HG02981 (cell line): ENCODE measurements at regions not wholly inside any gene's neighbourhood (a gene's known extent, or its start where the extent isn't known, plus 50 kb on each side); places are given as distances from the start of the nearest gene placed in this dataset.
"Not testable (repeated sequence)": the region's sequence is repeated elsewhere in the genome, so short reads cannot be mapped to it uniquely, and the experiment has no call there.

Source experiments
- ATAC-seq: cut with Tn5 transposase; IDR thresholded peaks from one replicate; pipeline ENCODE4 v1.9.1; 2021; ENCODE audit warnings: mild to moderate bottlenecking, moderate library complexity; ENCODE audit not compliant: unreplicated experiment

GRCh38 chr6:30832864-30833263, 51.5 kb upstream of the DDR1 start:
- ATAC-seq: no peak

- ATAC-seq: no peak
Measured at GRCh38 chr6:30830438-30830837, 53.9 kb upstream of the DDR1 start.

GRCh38 chr6:30829639-30830255, 54.6 kb upstream of the DDR1 start:
- no peak for ATAC-seq

DNA sequence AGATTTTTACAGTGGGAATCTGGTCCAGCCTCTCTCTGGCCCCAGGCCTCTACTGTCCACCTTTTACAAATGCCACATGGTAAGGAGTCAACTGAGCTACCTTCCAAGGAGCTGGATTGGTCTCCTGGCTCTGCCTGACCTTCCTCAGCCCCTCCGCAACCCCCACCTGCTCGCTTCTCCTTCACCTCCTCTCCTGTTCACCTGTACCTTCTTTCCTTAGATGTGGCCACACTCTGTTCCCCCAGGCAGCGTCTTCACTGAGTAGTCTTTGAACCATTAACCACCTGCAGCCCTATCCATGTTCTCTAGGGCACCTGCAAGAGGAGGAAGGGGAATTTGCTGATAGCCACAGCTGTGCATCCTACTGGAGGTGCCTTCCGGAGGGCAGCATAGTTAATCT, 55.3 kb upstream of the DDR1 start:
- ATAC-seq: no peak

GRCh38 chr6:30828027-30828962, 56.0 kb upstream of the DDR1 start:
- ATAC-seq: no peak

DNA sequence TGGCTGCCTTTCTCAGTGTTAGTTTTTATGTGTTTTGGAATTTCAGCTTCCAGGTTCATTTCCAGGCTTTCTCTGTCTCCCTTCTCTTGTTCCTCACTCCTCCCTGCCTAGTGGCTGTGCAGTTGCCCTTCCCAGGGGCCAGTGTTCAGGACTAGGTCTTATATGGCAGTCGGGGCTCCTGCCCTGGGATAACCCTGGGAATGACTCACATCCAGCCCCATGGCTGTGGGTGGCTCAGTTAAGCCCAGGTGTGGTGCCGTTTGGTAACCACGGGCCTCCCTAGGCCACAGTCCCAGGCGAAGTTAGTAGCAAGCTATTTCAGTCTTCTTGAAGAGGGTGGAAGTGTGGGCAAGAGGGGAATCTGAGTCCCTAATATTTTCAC, 57.4 kb upstream of the DDR1 start:
- ATAC-seq: no peak

DNA sequence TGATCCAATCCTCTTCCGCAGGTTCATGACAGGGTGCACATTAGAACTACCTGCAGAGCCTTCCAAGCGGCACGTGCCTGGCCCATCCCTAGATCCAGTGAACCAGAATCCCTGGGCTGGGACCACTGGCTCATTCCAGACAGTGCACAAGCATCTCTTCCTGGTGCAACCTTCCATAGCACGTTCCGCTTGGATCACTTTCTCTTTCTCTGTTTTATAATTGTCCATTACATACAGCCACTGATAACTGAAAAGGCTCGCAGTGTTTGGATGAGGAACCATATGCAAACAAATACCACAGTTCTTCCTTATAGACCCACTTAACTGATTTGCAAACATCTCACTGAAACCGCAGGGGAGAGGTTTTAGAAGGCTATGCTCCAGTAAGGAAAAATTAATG, 59.6 kb upstream of the DDR1 start:
- ATAC-seq: no peak

GRCh38 chr6:30823534-30823865, 60.8 kb upstream of the DDR1 start:
- ATAC-seq: no peak

- no peak for ATAC-seq
Measured at GRCh38 chr6:30821862-30822784, 62.2 kb upstream of the DDR1 start.

- no peak for ATAC-seq
Measured at GRCh38 chr6:30820193-30820592, 64.1 kb upstream of the DDR1 start.

GRCh38 chr6:30819297-30819917, 64.9 kb upstream of the DDR1 start:
- ATAC-seq: no peak

DNA sequence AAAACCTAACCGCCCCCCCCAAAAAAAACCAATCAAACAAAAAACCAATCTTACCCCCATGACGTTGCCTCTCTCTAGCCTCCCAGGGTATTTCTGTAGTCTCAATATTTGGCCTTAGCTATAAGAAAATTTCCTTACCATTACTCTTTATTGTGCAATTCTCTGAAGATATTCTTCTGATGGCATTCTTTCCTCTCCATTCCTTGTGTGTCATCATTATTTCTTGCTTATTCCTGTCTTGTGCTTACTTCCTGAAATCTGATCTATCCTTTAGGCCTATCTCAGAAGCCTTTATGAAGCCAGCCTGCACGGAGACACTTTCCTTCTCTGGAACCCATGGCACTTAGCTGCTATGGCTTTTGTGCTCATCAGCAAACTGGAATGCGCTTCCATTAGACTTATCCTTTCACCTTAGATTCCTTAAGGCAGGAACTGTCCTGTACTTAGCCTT, 65.9 kb upstream of the DDR1 start:
- no peak for ATAC-seq

DNA sequence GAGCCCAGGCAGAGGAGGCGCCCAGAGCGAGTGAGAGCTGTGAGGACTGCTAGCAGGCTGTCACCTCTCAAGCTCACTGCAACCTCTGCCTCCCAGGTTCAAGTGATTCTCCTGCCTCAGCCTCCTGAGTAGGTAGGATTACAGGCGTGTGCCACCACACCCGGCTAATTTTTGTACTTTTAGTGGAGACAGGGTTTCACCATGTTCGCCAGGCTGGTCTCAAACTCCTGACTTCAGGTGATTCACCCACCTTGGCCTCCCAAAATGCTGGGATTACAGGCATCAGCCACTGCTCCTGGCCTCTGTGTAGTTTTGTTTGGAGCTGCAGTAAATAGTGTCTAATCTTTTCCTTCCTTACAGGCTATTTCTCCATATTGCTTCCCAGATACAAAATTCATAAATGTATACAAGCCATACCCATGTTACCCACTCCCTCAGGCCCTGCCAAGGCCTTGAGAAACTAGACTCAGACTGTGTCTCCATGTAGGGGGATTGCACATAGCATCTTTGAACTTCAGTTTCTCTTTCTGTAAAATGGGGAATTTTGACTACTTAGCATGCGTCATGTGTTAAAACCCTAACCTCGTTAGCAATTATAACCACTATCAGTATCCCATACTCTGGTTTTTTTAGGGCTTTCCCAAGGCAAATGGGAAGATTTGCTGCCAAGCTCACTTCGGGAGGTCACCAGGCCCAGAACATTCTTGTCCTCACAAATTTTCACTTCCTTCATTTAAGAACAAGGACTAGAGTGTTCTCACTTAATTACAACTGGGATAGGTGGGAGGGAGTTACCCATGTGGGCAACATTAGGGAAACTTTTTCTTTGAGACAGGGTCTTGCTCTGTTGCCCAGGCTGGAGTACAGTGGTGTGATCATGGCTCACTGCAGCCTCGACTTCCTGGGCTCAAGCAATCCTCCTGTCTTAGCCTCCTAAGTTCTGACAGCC, 67.3 kb upstream of the DDR1 start:
- ATAC-seq: no peak

DNA sequence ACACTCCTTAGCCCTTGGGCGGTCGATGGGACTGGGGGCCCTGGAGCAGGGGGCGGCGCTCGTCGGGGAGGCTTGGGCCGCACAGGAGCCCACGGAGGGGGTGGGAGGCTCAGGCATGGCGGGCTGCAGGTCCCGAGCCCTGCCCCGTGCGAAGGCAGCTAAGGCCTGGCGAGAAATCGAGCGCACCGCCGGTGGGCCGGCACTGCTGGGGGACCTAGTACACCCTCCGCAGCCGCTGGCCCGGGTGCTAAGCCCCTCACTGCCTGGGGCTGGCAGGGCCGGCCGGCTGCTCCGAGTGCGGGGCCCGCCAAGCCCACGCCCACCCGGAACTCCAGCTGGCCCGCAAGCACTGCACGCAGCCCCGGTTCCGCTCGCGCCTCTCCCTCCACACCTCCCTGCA, 68.0 kb upstream of the DDR1 start:
- not testable (repeated sequence) for ATAC-seq

GRCh38 chr6:30815041-30815742, 69.1 kb upstream of the DDR1 start:
- not testable (repeated sequence) for ATAC-seq

- ATAC-seq: no peak
Measured at GRCh38 chr6:30814146-30815040, 69.9 kb upstream of the DDR1 start.

GRCh38 chr6:30813631-30814145, 69.3 kb upstream of the IER3 start:
- ATAC-seq: no peak

DNA sequence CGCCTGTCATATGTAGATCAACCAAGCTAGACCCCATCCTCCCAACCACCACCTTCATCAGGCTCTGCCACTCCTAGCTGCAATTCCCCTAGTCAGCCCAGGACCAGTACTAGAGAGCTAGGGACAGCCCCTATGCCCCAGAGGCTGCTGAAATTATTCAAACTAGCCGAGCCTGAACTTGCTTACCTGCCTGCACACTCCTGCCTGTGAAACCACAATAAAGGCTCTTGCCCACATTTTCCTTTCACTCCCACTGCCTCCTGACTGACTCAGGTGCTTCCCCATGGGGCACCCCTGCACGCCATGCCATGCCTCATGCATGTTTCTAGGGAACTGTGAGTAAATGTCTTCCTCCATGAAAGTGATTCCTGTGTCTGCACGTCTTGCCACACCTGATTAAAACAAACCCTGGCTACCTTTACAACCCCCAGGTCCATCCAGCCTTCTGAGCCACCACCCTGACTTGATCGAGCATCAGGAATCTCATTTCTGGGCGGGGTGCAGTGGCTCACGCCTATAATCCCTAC, 66.5 kb upstream of the IER3 start:
- peak; percentile 79 for ATAC-seq
